HG03060 (cell line): ENCODE measurements at regions not wholly inside any gene's neighbourhood (a gene's known extent, or its start where the extent isn't known, plus 50 kb on each side); places are given as distances from the start of the nearest gene placed in this dataset.

Experiments
- ATAC-seq: cut with Tn5 transposase; IDR thresholded peaks from one replicate; pipeline ENCODE4 v1.9.1; 2021; ENCODE audit warnings: low read depth, moderate number of reproducible peaks; ENCODE audit not compliant: unreplicated experiment

- ATAC-seq: no peak
Observed at GRCh38 chr1:181364801-181365200, 118.5 kb upstream of the CACNA1E start.

GRCh38 chr1:181366910-181367309 lies 116.4 kb upstream of the CACNA1E start:
- ATAC-seq: no peak

- ATAC-seq: no peak
Observed at GRCh38 chr1:181369416-181369815, 113.9 kb upstream of the CACNA1E start.

GRCh38 chr1:181383695-181384094 lies 99.6 kb upstream of the CACNA1E start:
- ATAC-seq: no peak

GRCh38 chr1:181386340-181386739 lies 97.0 kb upstream of the CACNA1E start:
- no peak for ATAC-seq

GRCh38 chr1:181386951-181387350 lies 96.4 kb upstream of the CACNA1E start:
- no peak for ATAC-seq

- ATAC-seq: no peak
Observed at GRCh38 chr1:181387702-181388101, 95.6 kb upstream of the CACNA1E start.

- no peak for ATAC-seq
Observed at GRCh38 chr1:181390410-181391077, 92.8 kb upstream of the CACNA1E start.

- ATAC-seq: no peak
Observed at GRCh38 chr1:181391301-181391900, 91.9 kb upstream of the CACNA1E start.

- no peak for ATAC-seq
Observed at GRCh38 chr1:181392133-181392532, 91.2 kb upstream of the CACNA1E start.

GRCh38 chr1:181392613-181393220 lies 90.6 kb upstream of the CACNA1E start:
- ATAC-seq: no peak

GRCh38 chr1:181394766-181395165 lies 88.6 kb upstream of the CACNA1E start:
- ATAC-seq: no peak

- no peak for ATAC-seq
Observed at GRCh38 chr1:181396171-181396670, 87.1 kb upstream of the CACNA1E start.

- no peak for ATAC-seq
Observed at GRCh38 chr1:181396811-181397210, 86.5 kb upstream of the CACNA1E start.

GRCh38 chr1:181397845-181398244 lies 85.5 kb upstream of the CACNA1E start:
- ATAC-seq: no peak

- ATAC-seq: peak; percentile 68
Observed at GRCh38 chr1:181398544-181398943, 84.8 kb upstream of the CACNA1E start.

GRCh38 chr1:181405584-181405983 lies 77.7 kb upstream of the CACNA1E start:
- ATAC-seq: no peak

GRCh38 chr1:181406989-181407388 lies 76.3 kb upstream of the CACNA1E start:
- no peak for ATAC-seq

- no peak for ATAC-seq
Observed at GRCh38 chr1:181409981-181410380, 73.3 kb upstream of the CACNA1E start.

- no peak for ATAC-seq
Observed at GRCh38 chr1:181412746-181413145, 70.6 kb upstream of the CACNA1E start.

- no peak for ATAC-seq
Observed at GRCh38 chr1:181413195-181413815, 70.0 kb upstream of the CACNA1E start.
